Mucosa of descending colon (tissue), 3 donors: ENCODE measurements at regions not wholly inside any gene's neighbourhood (a gene's known extent, or its start where the extent isn't known, plus 50 kb on each side); places are given as distances from the start of the nearest gene placed in this dataset.

ENCODE experiments used
- ATAC-seq: fragments of 200-7000 bp; cut with Tn5 transposase; one replicate; pipeline ENCODE4 v1.9.1; 2020; ENCODE audit warnings: mild to moderate bottlenecking, moderate library complexity
- DNase-seq, 3 donors: peaks; one replicate each; pipeline ENCODE4 v3.0.0-alpha.2; 2020
- H3K36me3 ChIP-seq: fragments of 200-600 bp; one replicate; pipeline ENCODE4 v1.8.0; 2021; ENCODE audit warnings: low read depth, mild to moderate bottlenecking
- H3K4me1 ChIP-seq: fragments of 200-600 bp; one replicate; pipeline ENCODE4 v1.8.0; 2021; ENCODE audit warnings: low read depth, mild to moderate bottlenecking
- H3K4me3 ChIP-seq: fragments of 200-600 bp; one replicate; pipeline ENCODE4 v1.8.0; 2021; ENCODE audit warnings: mild to moderate bottlenecking
- H3K9me3 ChIP-seq: fragments of 200-600 bp; one replicate; pipeline ENCODE4 v1.8.0; 2021; ENCODE audit warnings: mild to moderate bottlenecking
- CTCF ChIP-seq: fragments of 200-600 bp; IDR thresholded peaks from one replicate; pipeline ENCODE4 v1.8.0; 2022; ENCODE audit warnings: antibody characterized with exemption, mild to moderate bottlenecking
- intact Hi-C, 2 donors: fragments of 100-400 bp; cut with DNase I in 1 of 2; cut with micrococcal nuclease in 1 of 2; formaldehyde crosslinking; loops; one replicate each; pipeline versions ENCODE4 v1.11.0 to v1.11.1; 2022; cut with DNase I, micrococcal nuclease
- donor health status: DM: no; HTN: no; CAD: no; lungs with moderate emphysema.
- donor health status: DM: no; HTN: no; CAD: no.
- donor health status: DM: no; HTN: yes; CAD: no.

- H3K4me1 ChIP-seq = no peaks in the 10 kb centered on the region
- intact Hi-C loops = no loop called here
- H3K9me3 ChIP-seq = no peaks in the 10 kb centered on the region
- no peaks in the 10 kb centered on the region for H3K36me3 ChIP-seq
- DNase-seq (no peak), ATAC-seq (no peak)
- no peak overlapping the region for H3K4me3 ChIP-seq
- TF ChIP-seq CTCF = no peak
These were observed 303.6 kb downstream of the SOX11 start for GRCh38 chr2:5995832-5996231.

- no peaks in the 10 kb centered on the region for H3K9me3 ChIP-seq
- ATAC-seq (no peak), DNase-seq (no peak)
- H3K4me3 ChIP-seq = no peak overlapping the region
- H3K4me1 ChIP-seq = no peaks in the 10 kb centered on the region
- H3K36me3 ChIP-seq = no peaks in the 10 kb centered on the region
- TF ChIP-seq CTCF = no peak
- intact Hi-C loops = no loop called here
These were observed 316.0 kb downstream of the SOX11 start for GRCh38 chr2:6008186-6008585.

- no peak for TF ChIP-seq CTCF
- no peaks in the 10 kb centered on the region for H3K4me1 ChIP-seq
- DNase-seq = no peak
- no peak overlapping the region for H3K4me3 ChIP-seq
- no peaks in the 10 kb centered on the region for H3K9me3 ChIP-seq
- ATAC-seq = no peak
- no peaks in the 10 kb centered on the region for H3K36me3 ChIP-seq
- intact Hi-C loops = no loop called here
These were observed 316.5 kb downstream of the SOX11 start for GRCh38 chr2:6008726-6009125.

GRCh38 chr2:6010163-6010562 lies 318.0 kb downstream of the SOX11 start:
- Histone ChIP-seq H3K4me3 (no peak overlapping the region), H3K36me3 (no peaks in the 10 kb centered on the region), H3K4me1 (no peaks in the 10 kb centered on the region), H3K9me3 (no peaks in the 10 kb centered on the region)
- intact Hi-C loops = no loop called here
- DNase-seq = no peak
- no peak for ATAC-seq
- TF ChIP-seq CTCF = no peak

GRCh38 chr2:6011921-6012320 lies 319.7 kb downstream of the SOX11 start:
- H3K36me3 ChIP-seq = no peaks in the 10 kb centered on the region
- no peaks in the 10 kb centered on the region for H3K9me3 ChIP-seq
- TF ChIP-seq CTCF = no peak
- H3K4me3 ChIP-seq = no peak overlapping the region
- intact Hi-C loops = no loop called here
- no peaks in the 10 kb centered on the region for H3K4me1 ChIP-seq
- ATAC-seq (no peak), DNase-seq (no peak)

GRCh38 chr2:6017736-6018286 lies 325.6 kb downstream of the SOX11 start:
- no peaks in the 10 kb centered on the region for H3K4me1 ChIP-seq
- ATAC-seq (no peak), DNase-seq (no peak)
- intact Hi-C loops = no loop called here
- no peak overlapping the region for H3K4me3 ChIP-seq
- no peaks in the 10 kb centered on the region for H3K9me3 ChIP-seq
- H3K36me3 ChIP-seq = no peaks in the 10 kb centered on the region
- TF ChIP-seq CTCF = no peak
